PC-3 (cell line): ENCODE measurements at regions not wholly inside any gene's neighbourhood (a gene's known extent, or its start where the extent isn't known, plus 50 kb on each side); places are given as distances from the start of the nearest gene placed in this dataset.

Experiments
- ATAC-seq: fragments of 200-7000 bp; cut with Tn5 transposase; 2 replicates; pipeline ENCODE4 v1.9.1; 2020; ENCODE audit warnings: mild to moderate bottlenecking, moderate library complexity
- BruUV-seq: library from RNA; stranded (reverse); fragments of 400-500 nt; replicated peaks from 2 replicates; lab custom pipeline; 2021; lab: Mats Ljungman, UMichigan
- CTCF ChIA-PET: fragments of 300-600 bp; sonication (Branson Sonifier 250); formaldehyde crosslinking; loops from one replicate; lab custom pipeline; 2022; ENCODE audit warnings: antibody characterized with exemption; lab: Charles Lee
- POLR2A ChIA-PET: fragments of 300-600 bp; sonication (Branson Sonifier 250); formaldehyde crosslinking; loops from one replicate; lab custom pipeline; 2022; ENCODE audit warnings: antibody characterized with exemption; ENCODE audit not compliant: unreplicated experiment; lab: Charles Lee
- DNase-seq: peaks from one replicate; pipeline ENCODE4 v3.0.0-alpha.2; 2015
- H2AFZ ChIP-seq: fragments of 300-600 bp; sonication (generic); 2 replicates; pipeline ENCODE4 v1.6.0; 2016; ENCODE audit warnings: antibody characterized with exemption, low read length
- H3F3A ChIP-seq: fragments of 300-600 bp; sonication (generic); one replicate; pipeline ENCODE4 v1.6.0; 2017; ENCODE audit warnings: antibody characterized with exemption, low read length, control low read depth, mild to moderate bottlenecking; ENCODE audit not compliant: unreplicated experiment
- H3K27ac ChIP-seq: fragments of 300-600 bp; sonication (generic); 2 replicates; pipeline ENCODE4 v1.5.1; 2016; ENCODE audit warnings: mild to moderate bottlenecking, low read length
- H3K27me3 ChIP-seq: fragments of 300-600 bp; sonication (generic); 2 replicates; pipeline ENCODE4 v1.6.1; 2016; ENCODE audit warnings: low read length, mixed read lengths
- H3K36me3 ChIP-seq: fragments of 300-600 bp; sonication (generic); 2 replicates; pipeline ENCODE4 v1.6.1; 2016; ENCODE audit warnings: low read depth, mixed run types, low read length, mixed read lengths
- H3K4me1 ChIP-seq: fragments of 300-600 bp; sonication (generic); 2 replicates; pipeline ENCODE4 v1.5.1; 2016; ENCODE audit warnings: low read length; ENCODE audit not compliant: insufficient read depth
- H3K4me2 ChIP-seq: fragments of 300-600 bp; sonication (generic); 2 replicates; pipeline ENCODE4 v1.6.0; 2016; ENCODE audit warnings: low read length
- H3K4me3 ChIP-seq: fragments of 300-600 bp; sonication (generic); 2 replicates; pipeline ENCODE4 v1.5.1; 2016; ENCODE audit warnings: mild to moderate bottlenecking, low read length, mixed read lengths
- H3K79me2 ChIP-seq: fragments of 300-600 bp; sonication (generic); 2 replicates; pipeline ENCODE4 v1.6.1; 2017; ENCODE audit warnings: low read length, mixed read lengths
- H3K9ac ChIP-seq: fragments of 300-600 bp; sonication (generic); 2 replicates; pipeline ENCODE4 v1.6.0; 2016; ENCODE audit warnings: mild to moderate bottlenecking, low read length
- H3K9me2 ChIP-seq: fragments of 300-600 bp; sonication (generic); replicated peaks from 2 replicates; pipeline ENCODE4 v1.6.1; 2016; ENCODE audit warnings: mixed run types, low read length, mixed read lengths
- H3K9me3 ChIP-seq: fragments of 300-600 bp; sonication (generic); 2 replicates; pipeline ENCODE4 v1.6.1; 2016; ENCODE audit warnings: low read length, mixed read lengths
- H4K20me1 ChIP-seq: fragments of 300-600 bp; sonication (generic); 2 replicates; pipeline ENCODE4 v1.6.1; 2016; ENCODE audit warnings: low read length, mixed read lengths
- EZH2 ChIP-seq: fragments of 300-600 bp; sonication (generic); IDR thresholded peaks from one replicate; pipeline ENCODE4 v1.6.1; 2017; ENCODE audit warnings: antibody characterized with exemption, mild to moderate bottlenecking, low read length; ENCODE audit not compliant: unreplicated experiment
- EZH2phosphoT487 ChIP-seq: fragments of 300-600 bp; sonication (generic); IDR thresholded peaks from 2 replicates; pipeline ENCODE4 v1.6.1; 2018; ENCODE audit warnings: mild to moderate bottlenecking, antibody characterized with exemption, low read length, borderline replicate concordance
- intact Hi-C: fragments of 100-400 bp; cut with micrococcal nuclease; formaldehyde crosslinking; loops from 2 replicates; pipeline ENCODE4 v1.9.0; 2023
- TF ChIP-seq, protein P1 (sequence below): fragments of 300-600 bp; sonication (generic); conservative IDR thresholded peaks from 2 replicates; pipeline ENCODE4 v1.5.1; 2017; ENCODE audit warnings: antibody characterized with exemption, low read depth, mild to moderate bottlenecking, low read length

DNA sequence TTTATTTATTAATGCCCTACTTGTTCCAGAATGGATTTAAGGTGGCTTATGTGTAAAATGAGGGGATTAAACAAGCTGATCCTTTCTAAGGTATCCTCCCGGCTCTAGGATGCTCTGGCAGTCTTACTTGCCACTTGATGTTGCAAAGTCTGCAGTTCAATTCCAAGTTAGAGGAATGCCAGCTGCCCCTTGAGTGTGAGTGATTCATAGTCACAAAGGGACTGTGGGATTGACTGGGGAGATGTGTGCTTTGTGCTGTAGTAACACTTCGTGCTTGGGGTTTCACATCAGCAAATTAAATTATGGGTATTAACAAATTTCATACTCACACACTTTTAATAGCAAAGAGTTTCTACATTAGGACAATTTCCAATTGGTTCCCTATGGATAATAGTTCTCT, 550.8 kb upstream of the CADM1 start:
- Histone ChIP-seq H2AFZ (no peak overlapping the region), H3K27me3 (no peaks in the 10 kb centered on the region), H3F3A (no peaks in the 10 kb centered on the region), H3K9me3 (peaks cover 21% of the 10 kb centered on the region; the same call in 1 of the 2 replicates), H3K4me1 (no peaks in the 10 kb centered on the region), H3K79me2 (no peaks in the 10 kb centered on the region), H4K20me1 (no peaks in the 10 kb centered on the region), H3K4me3 (no peak overlapping the region), H3K36me3 (no peaks in the 10 kb centered on the region), H3K27ac (no peak overlapping the region), H3K9ac (no peak overlapping the region), H3K4me2 (no peak overlapping the region), H3K9me2 (no peaks in the 10 kb centered on the region)
- BruUV-seq, result no TSS peak
- DNase-seq (no peak), ATAC-seq (no peak)
- intact Hi-C loops, result no loop called here
- CTCF ChIA-PET, result no interaction called here
- POLR2A ChIA-PET, result no interaction called here
- TF ChIP-seq, protein P1, sequence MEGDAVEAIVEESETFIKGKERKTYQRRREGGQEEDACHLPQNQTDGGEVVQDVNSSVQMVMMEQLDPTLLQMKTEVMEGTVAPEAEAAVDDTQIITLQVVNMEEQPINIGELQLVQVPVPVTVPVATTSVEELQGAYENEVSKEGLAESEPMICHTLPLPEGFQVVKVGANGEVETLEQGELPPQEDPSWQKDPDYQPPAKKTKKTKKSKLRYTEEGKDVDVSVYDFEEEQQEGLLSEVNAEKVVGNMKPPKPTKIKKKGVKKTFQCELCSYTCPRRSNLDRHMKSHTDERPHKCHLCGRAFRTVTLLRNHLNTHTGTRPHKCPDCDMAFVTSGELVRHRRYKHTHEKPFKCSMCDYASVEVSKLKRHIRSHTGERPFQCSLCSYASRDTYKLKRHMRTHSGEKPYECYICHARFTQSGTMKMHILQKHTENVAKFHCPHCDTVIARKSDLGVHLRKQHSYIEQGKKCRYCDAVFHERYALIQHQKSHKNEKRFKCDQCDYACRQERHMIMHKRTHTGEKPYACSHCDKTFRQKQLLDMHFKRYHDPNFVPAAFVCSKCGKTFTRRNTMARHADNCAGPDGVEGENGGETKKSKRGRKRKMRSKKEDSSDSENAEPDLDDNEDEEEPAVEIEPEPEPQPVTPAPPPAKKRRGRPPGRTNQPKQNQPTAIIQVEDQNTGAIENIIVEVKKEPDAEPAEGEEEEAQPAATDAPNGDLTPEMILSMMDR, result no peak
- TF ChIP-seq EZH2phosphoT487 (no peak), EZH2 (no peak)

GRCh38 chr11:116053548-116053919, 549.3 kb upstream of the CADM1 start:
- ChIA-PET POLR2A (no interaction called here), CTCF (no interaction called here)
- Histone ChIP-seq H3K4me2 (no peak overlapping the region), H3K4me3 (no peak overlapping the region), H3K9me2 (no peaks in the 10 kb centered on the region), H3K79me2 (no peaks in the 10 kb centered on the region), H3K9me3 (peaks cover 20% of the 10 kb centered on the region; the same call in 1 of the 2 replicates), H3K27ac (no peak overlapping the region), H3F3A (no peaks in the 10 kb centered on the region), H3K27me3 (no peaks in the 10 kb centered on the region), H4K20me1 (no peaks in the 10 kb centered on the region), H2AFZ (no peak overlapping the region), H3K4me1 (no peaks in the 10 kb centered on the region), H3K36me3 (no peaks in the 10 kb centered on the region), H3K9ac (no peak overlapping the region)
- TF ChIP-seq EZH2 (no peak), EZH2phosphoT487 (no peak)
- TF ChIP-seq, protein P1, result no peak
- DNase-seq, result no peak
- no TSS peak for BruUV-seq
- no peak for ATAC-seq
- intact Hi-C loops, result no loop called here

DNA sequence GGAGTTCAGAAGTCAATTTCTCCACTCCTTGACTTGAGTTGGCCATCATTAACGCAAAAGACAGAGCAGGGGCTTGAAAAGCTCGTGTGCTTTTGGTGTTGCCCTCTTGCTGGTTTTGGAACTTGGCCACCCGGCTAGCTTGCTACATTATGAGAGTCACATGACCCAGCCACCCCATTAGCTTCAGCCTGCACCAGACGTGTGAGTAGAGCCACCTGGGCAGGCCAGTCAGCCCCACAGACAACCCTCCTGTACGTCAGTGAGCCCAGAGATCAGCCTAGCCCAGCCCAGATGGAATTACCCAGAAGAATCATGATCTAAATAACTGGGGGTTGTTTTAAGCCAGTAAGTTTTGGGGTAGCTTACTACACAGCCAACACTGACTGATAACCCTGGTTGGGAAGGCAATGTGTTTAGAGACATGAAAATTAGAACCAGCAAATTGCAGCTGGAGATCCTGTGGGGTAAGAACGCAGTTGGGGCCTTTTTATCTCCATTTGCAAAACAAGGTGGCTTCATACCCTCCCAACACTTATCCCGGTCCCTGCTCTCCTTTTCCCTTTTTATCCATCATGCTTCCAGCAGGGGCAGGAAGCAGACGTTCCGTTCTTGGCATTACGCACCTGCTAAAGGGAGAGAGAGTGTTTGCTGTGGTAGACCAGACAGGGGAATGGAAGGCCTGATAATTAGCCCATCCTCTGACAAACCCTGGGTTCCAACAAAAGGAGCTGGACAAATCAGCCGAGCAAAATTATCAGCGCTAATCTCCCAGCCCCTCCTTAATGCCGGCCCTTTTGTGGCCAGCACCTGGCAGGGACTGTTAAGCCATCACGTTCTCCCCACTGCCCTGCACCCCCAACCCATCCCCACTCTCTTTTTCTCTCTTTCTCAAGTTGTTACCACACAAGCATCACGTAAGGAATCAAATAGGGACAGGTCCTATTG, 548.7 kb upstream of the CADM1 start:
- Histone ChIP-seq H3F3A (no peaks in the 10 kb centered on the region), H3K4me3 (no peak overlapping the region), H3K36me3 (no peaks in the 10 kb centered on the region), H3K27ac (no peak overlapping the region), H3K4me2 (no peak overlapping the region), H4K20me1 (no peaks in the 10 kb centered on the region), H3K79me2 (no peaks in the 10 kb centered on the region), H3K4me1 (no peaks in the 10 kb centered on the region), H3K9ac (no peak overlapping the region), H3K9me3 (peaks cover 15% of the 10 kb centered on the region; the same call in 1 of the 2 replicates), H3K27me3 (no peaks in the 10 kb centered on the region), H2AFZ (no peak overlapping the region), H3K9me2 (no peaks in the 10 kb centered on the region)
- intact Hi-C loops, result no loop called here
- ChIA-PET CTCF (no interaction called here), POLR2A (no interaction called here)
- no TSS peak for BruUV-seq
- TF ChIP-seq EZH2 (no peak), EZH2phosphoT487 (no peak)
- TF ChIP-seq, protein P1, result no peak
- no peak for DNase-seq
- no peak for ATAC-seq
